ENCODE measurements at regions not wholly inside any gene's neighbourhood (a gene's known extent, or its start where the extent isn't known, plus 50 kb on each side); places are given as distances from the start of the nearest gene placed in this dataset.
"Not testable (repeated sequence)": the region's sequence is repeated elsewhere in the genome, so short reads cannot be mapped to it uniquely, and the experiment has no call there.

DNA sequence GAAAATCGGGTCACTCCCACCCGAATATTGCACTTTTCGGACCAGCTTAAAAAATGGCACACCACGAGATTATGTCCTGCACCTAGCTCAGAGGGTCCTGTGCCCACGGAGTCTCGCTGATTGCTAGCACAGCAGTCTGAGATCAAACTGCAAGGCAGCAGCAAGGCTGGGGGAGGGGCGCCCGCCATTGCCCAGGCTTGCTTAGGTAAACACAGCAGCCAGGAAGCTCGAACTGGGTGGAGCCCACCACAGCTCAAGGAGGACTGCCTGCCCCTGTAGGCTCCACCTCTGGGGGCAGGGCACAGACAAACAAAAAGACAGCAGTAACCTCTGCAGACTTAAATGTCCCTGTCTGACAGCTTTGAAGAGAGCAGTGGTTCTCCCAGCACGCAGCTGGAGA, 405.3 kb downstream of the PTH2R start:
- DNase-seq: not testable (repeated sequence)

DNA sequence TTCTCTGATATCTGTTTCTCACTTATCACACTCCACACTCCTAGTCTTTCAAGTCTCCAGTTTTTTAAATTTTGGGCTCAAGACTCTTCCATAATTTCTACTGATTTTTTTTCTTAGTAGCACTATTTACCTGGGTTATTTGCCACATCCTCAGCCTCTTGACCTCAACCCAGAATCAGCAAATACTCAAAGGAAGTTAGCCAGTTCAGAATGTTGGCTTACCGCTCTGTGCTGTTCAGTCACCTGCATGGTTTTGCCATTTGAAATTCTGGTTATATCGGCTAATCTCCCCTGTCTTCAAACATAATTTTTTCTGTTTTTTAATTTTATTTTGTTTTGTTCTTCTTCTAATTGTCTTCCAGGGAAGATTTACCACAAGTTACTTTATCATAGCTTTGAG, 412.6 kb downstream of the PTH2R start:
- no peak for DNase-seq

DNA sequence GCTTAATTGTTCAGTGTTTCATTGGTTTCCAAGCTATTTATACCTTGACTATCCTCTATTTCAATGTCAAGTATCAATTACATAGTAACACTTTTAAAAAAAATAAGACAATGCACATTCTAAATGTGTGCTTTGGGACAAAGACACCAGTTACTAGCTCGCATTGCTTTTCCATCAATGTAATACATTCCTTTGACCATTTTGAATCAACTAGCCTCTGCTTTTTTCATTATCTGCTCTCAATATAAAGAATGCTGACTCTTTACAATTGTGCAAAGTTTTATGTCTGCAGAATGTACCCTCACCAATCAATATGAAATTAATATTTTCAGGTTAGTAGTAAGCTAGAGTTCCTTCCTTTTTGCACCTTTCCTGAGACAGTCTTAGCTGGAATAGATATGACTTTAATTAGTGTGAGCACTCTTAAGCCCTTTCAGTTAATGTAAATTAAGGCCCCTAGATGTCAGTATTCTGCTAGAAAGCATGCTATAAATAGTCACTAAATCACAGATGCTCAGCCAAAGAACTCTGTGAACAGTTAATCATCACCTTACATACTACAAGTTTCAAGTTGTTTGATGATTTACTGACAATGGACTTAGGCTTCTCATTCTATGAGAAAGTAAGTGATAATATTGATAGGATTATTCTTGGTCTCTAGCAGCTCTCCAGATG, 413.6 kb downstream of the PTH2R start:
- peak; percentile 77 for DNase-seq

DNA sequence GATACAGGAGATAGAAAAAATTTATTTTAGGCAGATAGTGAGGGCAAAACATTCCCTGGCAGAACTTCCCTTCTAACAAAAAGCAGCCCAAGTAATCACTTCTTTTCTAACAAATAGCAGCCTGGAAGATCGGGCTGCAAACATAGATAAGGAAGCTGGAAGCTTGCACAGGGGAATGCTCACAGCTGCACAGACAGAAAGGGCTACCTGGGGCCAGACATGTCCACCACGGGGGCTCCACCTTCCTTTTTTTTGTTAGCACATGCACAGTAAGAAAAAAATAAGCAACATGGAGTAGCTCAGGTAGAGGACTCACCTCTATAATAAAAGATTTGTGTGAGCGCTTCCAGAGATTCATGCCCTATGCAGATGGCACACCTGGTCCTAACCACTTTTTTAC, 420.5 kb downstream of the PTH2R start:
- DNase-seq: no peak

DNA sequence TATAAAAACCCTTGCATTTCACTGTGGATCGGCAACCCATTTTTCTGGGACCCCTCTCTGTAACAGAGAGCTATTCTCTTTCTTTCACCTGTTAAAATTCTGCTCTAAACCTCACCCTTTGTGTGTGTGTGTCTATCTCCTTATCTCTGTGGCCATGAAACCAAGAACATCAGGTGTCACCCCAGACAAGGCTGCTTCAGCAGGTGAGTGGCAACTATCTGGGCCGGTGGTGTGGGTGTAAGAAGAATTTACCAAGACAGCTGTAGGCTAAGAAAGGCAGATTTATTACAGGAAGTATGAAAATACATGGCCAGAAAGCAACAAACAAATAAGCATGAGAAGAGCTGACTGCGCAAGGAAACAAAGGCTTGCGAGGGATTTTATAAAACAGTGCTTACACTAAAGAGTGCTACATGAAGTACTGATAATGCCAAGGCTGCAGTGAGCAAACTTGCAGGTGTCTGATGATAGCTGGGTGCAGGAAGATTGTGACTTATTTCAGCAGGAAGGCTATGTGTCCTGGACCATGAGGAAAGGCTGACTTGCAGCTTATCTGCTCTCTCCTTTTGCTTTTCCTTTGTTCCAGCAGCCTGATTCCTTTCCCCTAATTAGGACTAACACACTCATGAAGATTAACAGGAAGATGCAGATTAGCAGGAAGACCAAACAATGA, 421.1 kb downstream of the PTH2R start:
- peak; percentile 12 for DNase-seq

DNA sequence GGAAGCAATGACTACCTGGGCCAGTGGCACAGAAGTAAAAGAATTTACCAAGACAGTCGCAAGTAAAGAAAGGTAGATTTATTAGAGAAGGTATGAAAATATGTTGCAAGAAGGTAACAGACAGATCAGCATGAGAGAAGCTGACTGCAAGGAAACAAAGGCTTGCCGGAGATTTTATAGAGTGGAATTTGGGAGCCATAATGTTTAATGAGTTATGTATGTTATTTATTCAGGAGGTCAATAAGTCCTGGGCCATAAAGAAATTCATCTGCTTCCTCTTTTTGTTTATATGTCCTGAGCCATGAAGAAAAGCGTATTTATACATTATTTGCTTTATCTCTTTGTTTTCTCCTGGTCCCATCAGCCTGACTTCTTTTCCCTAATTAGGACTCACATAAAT, 423.6 kb downstream of the PTH2R start:
- no peak for DNase-seq

DNA sequence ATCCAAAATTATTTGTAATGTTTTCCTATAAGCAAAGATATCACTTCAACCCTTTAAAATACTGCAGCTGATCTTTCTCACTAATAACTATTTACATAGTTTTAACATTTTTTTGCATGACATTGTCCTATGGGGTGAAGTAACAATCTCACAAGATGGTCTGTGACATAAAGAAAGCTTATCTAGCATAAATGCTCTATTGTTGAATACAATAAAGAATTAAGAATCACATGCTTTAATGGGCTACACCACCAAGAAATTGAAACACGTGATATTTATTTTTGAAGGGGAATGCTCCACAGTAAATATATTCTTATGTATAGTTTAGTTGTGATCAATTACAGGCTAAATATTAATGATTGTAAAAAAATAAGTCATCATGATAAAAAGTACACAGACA, 441.1 kb downstream of the PTH2R start:
- no peak for DNase-seq

DNA sequence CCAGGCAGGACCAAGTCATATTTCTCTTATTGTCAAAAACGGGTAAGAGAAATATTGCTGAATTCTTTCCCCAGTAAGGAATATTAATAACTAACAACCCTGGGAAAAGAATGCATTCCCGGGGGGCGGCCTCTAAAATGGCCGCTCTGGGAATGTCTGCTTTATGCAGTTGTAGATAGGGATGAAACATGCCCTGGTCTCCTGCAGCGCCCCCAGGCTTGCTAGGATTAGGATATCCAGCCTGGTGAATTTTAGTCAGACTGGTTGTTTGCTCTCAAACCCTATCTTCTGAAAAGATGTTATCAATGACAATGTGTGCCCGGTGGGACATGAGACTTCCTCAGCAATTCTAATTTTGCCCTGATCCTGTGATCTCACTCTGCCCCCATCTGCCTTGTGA, 448.1 kb downstream of the PTH2R start:
- no peak for DNase-seq

DNA sequence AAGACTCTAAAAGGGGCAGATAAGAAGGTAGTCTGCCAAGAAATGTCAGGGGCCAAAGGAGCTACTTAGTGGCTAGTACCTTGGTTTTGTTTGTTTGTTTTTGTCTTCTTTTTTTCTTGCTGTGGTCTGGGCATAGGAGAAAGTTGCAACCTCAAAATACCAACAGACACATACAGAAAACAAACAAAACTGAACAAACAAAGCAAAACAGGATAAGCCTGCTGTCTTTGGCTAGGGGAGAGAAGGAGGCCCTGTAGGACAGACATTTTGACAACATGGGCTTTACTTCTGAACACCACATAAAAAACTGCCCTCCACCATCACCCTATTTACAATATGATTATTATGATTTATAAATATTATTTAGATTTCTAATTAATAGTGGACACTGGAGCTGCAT, 460.8 kb downstream of the PTH2R start:
- DNase-seq: no peak

DNA sequence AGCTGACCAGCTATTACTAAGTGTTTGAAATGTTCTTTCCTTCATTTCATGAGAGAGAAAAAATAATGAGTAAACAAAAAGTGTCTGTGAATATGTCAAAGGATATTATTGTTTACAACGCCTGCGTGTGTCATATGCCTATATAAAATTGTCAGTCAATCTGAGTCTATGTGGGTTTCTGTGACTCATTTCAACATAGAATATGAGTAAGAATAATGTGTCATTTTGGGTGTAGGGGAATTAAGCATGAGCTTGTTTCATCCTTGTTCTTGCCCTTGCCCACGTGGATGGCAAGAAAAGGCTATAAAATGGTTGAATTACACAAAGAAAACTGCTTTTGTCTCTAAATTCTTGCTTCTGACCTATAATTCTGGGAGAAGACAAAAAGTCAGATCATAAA, 466.0 kb downstream of the PTH2R start:
- no peak for DNase-seq

DNA sequence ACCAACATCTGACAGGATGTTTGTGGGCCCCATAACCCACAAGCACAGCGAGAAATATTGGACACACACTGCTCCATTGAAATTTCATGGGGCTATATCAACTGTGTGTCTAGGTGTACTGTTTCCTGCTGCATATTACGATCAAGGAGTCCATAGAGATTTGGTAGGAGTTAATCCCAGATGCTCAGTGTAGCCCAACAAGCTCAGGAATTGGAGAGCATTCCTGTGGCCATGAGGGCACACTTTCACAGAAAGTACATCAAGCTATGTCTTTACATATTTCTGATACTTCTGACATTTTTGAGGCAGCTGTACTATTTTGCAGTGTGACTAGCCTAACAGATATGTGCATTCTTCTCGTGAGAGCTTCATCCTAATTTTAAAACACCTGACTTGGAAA, 473.1 kb downstream of the PTH2R start:
- no peak for DNase-seq

DNA sequence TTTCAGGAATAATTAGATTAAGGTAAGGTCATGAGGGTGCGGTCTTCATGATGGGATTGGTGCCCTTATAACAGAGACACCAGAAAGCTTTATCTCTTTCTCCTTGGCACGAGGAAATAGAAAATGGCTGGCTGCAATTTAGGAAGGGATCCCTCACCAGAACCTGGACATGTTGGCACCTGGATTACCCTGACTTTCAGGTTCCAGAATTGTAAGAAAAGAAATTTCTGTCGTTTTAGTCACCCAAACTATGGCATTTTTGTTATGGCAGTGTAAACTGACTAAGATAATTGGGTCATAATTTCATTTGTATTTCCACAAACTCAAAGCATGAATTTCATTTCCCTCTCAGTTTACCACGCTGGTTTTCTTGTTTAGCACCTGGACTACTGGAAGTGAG, 473.6 kb downstream of the PTH2R start:
- peak; percentile 46 for DNase-seq

DNA sequence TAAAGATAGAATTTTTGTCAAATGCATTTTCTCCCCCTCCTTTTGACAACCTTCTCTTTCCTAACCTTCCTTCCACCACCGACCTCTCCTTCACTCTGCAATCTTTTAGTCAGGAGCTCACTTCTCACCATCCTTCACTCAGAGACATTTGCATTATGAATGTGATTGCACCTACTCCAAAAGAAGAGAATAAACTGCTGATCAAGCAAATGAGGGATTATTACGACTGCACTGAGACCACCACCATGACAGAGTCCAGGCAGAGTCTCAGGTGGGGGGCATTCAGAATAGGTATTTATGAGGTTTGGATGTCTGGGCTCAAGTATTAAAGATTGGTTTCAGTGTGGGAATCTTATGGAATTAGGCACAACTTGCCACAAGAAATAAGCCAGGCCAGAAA, 483.9 kb downstream of the PTH2R start:
- no peak for DNase-seq

DNA sequence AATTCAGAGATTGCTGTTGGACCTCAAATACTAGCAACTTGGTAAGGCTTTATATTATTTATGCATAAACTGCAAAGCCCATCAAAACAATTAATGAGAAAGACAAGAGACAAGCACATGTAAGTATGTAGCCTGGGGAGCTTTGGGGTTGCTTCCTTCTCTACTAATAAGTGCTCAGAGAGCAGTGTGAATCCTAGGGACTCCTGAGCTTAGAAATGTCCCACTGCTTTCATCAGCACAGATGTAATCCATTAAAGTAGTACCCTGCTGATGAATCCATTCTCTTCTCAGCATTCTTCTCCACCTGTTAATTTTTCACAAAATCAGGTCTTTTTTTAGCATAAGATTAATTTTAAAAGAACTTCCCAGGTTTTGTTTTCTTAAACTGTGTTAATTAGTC, 485.6 kb downstream of the PTH2R start:
- peak; percentile 8 for DNase-seq

DNA sequence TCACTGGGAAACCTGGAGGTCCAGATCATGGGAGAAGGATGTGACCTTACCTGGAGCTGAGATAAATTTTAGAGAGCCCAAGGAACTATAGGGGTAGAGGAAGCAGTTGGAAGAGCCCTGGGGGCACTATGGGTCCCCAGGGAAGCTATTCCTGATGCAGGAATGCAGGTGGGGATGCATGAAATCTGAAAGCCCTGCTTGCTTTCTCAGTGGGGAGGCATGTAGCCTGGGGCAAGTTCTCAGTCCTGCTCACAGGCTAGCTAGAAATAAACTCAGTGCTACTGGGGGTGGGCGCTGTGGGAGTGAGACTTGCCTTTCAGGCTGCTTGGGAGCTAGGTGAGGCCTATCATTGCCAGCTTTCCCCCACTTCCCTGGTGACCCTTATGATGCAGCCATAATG, 499.7 kb downstream of the PTH2R start:
- DNase-seq: no peak

DNA sequence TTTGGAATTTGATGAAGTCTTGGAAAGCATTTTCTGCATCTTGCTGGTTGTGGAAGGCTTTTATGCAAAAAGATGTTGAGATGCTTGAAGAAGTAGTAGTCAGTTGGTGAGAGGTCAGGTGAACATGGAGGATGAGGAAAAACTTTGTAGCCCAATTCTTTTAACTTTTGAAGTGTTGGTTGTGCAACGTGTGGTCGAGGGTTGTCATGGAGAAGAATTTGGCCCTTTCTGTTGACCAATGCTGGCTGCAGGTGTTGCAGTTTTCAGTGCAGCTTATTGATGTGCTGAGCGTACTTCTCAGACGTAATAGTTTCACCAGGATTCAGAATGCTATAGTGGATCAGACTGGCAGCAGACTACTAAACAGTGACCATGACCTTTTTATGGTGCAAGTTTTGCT, 508.4 kb upstream of the MAP2 start:
- no peak for DNase-seq

DNA sequence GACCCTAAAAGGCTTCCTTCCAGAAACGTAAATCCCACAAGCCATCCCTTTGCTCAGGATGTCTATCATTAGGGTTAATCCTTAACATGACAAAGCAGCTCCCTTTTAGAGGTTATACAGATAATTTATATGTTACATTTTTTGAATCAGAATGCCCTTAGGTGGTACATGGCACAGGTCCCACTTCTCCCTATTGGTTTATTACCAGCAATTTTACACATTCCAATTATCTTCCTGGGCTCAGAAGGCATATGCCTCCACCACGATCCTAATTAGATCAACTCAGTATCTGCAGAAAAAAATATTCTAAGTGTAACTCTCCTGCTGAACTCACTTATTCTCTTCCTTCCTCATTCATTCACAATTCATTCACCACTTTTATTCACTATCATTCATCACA, 507.0 kb upstream of the MAP2 start:
- DNase-seq: no peak

DNA sequence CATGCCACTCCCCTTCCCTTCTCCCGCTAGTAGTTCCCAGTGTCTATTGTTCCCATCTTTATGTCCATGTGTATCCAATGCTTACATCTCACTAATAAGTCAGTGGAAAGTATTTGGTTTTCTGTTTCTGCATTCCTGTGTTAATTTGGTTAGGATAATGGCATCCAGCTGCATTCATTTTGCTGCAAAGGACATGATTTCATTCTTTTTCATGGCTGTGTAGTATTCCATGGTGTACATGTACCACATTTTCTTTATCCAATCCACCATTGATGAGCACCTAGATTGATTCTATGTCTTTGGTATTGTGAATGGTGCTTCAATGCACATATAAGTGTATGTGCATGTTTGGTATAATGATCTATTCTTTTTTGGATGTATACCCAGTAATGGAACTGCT, 502.5 kb upstream of the MAP2 start:
- not testable (repeated sequence) for DNase-seq

DNA sequence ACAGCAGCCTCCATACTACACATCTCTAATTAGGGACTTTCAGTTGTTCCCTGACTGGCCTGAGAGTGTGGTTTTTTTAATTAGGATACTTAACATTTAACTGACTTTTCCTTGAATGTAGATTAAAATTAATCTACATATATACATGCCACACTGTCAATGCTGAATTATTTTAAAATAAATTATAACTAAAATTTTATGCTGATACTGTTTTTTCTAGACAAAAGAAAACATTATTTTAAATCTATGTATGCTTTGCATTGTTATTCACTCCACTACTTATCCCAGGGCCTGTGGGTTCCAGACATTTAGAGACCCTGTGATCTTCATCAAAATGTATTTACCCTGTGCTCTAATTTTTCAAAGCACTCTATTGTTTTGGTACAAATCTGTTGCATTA, 496.0 kb upstream of the MAP2 start:
- DNase-seq: no peak

DNA sequence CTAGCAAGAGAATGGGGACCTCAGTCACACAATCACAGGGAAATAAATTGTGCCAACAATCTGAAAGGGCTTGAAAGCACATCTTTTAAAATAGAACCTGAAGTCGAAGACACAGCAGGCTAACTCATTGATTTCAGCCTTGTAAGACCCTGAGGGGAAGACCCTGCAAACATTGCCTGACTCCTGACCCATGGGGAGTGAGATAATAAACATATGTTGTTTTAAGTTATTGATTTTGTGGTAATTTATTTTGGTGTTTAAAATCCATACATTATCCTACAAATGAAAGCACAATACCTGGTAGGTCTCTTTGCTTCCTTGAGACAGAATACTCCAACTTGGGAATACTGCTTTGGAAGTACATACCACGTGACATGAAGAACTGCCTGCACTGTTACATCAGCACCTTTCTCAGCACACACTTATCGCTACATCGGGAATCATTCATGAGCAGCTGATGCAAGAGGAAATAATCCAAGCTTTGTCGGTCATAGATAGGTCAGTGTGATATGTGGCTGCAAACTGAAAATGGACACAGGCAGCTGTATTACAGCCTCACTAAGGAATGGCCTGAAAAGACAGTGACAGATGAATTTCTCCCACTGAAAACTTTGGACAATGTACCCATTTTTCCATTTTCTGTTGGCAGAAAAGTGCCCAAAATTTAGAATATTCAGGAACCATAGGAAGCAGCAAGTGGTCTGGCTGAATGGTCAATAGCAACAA, 494.5 kb upstream of the MAP2 start:
- no peak for DNase-seq

DNA sequence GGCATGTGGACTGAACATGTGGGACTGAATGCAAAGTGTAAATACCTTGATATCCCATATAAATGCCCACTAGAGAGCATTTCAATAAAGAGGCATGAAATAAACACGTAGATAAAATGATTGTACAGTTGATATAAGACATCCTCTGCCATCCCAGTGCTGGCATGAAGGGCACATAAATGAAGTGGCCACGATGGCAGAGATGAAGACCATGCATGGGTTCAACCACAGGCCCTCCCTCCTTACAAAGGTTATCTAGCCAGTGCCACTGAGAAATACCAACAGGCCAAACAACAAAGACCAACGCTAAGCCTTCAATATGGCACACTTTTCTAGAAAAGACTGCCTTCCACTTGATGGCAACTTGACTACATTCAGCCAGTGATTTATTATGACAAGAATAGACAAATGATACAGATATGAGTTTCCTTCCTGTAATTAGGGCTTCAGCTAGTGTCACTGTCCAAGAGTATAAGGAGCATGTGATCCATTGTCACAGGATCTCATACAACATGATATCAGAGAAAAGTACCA, 493.9 kb upstream of the MAP2 start:
- DNase-seq: no peak

DNA sequence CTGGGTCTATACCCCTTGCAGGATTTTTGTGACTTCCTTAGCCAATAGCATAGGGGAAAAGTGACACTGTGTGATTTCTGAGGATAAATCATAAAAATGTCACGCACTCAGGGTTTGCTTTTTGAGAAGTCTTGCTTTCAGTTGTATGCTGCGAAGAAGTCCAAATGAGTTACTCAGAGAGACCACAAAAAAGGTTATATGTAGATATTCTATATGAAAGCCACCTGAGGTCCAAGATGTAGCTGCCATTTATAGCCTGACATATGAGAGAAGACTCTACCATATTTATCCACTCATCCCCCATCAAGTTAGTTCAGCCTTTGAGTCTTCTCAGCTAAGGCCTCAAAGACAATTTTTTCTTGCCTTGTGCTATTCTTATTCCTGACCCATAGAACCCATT, 488.3 kb upstream of the MAP2 start:
- DNase-seq: no peak

DNA sequence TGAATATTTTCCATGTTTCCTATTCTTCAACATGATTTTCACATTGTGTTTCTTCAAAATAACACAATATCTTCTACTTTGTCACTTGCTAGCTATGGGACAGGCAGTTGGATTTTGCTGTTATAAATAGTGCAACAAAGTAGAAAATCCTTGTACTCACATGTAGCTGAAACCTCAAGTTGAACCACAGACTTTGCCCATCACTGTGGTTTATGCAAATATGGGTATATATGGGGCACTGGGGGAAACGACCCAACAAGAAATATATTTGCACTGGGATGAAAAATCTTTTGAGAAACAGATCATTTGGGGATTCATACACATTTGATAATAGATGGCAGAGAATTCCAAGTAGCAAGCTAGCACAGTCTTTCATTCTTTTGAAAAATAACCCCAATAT, 486.3 kb upstream of the MAP2 start:
- no peak for DNase-seq

DNA sequence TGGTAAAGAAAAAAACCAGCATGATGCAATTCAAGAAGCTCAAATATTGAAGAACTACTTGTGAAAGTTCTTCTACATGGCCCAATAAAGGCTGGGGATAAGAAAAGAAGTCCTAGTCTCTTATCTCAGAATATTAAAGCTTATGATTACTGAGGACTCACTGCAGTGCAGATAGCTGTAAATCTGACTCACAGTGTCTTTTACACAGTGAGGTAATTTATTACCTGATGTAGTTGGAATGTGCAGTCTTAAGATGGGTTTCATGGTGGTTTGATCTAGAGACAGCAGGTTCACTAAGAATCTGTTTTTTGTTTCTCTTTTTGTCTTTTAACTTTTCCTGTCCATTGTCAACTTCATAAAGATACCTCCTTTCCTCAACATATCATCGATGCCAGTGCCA, 484.0 kb upstream of the MAP2 start:
- DNase-seq: no peak
